Liver (tissue), 8 donors: ENCODE measurements at regions not wholly inside any gene's neighbourhood (a gene's known extent, or its start where the extent isn't known, plus 50 kb on each side); places are given as distances from the start of the nearest gene placed in this dataset.

ENCODE experiments used
- DNase-seq: peaks from one replicate; pipeline ENCODE4 v3.0.0-alpha.2; 2017; ENCODE audit warnings: low spot score
- H3K27ac ChIP-seq, 2 donors: one replicate each; pipeline ENCODE4 v1.7.0; 2013; ENCODE audit warnings: inconsistent platforms in 2 of 2, low read length in 2 of 2, control low read depth in 1 of 2, low read depth in 1 of 2, mild to moderate bottlenecking in 1 of 2
- H3K27me3 ChIP-seq, 4 donors: one replicate each; pipeline versions ENCODE4 v1.6.1 to v1.7.0; 2013; ENCODE audit warnings: low read length in 3 of 4, inconsistent platforms in 1 of 4, mild to moderate bottlenecking in 1 of 4, moderate library complexity in 1 of 4; ENCODE audit not compliant: control insufficient read depth in 4 of 4, insufficient read depth in 4 of 4
- H3K36me3 ChIP-seq, 4 donors: one replicate each; pipeline versions ENCODE4 v1.6.1 to v1.7.0; 2013; ENCODE audit warnings: low read length in 3 of 4, mild to moderate bottlenecking in 3 of 4, low read depth in 1 of 4, moderate library complexity in 1 of 4; ENCODE audit not compliant: control insufficient read depth in 4 of 4, insufficient read depth in 3 of 4
- H3K4me1 ChIP-seq, 4 donors: one replicate each; pipeline versions ENCODE4 v1.6.1 to v1.7.0; 2013; ENCODE audit warnings: low read length in 3 of 4, mild to moderate bottlenecking in 3 of 4, moderate library complexity in 1 of 4; ENCODE audit not compliant: control insufficient read depth in 4 of 4, insufficient read depth in 4 of 4
- H3K4me3 ChIP-seq, 3 donors: one replicate each; pipeline versions ENCODE4 v1.6.1 to v1.7.0; 2013; ENCODE audit warnings: low read length in 3 of 3, control low read depth in 1 of 3, low read depth in 1 of 3, mild to moderate bottlenecking in 1 of 3
- H3K9ac ChIP-seq, 2 donors: one replicate each; pipeline ENCODE4 v1.7.0; 2013; ENCODE audit warnings: low read length in 2 of 2, mild to moderate bottlenecking in 2 of 2, moderate library complexity in 2 of 2, control low read depth in 1 of 2, low read depth in 1 of 2
- H3K9me3 ChIP-seq, 4 donors: one replicate each; pipeline versions ENCODE4 v1.6.1 to v1.7.0; 2013; ENCODE audit warnings: low read length in 3 of 4; ENCODE audit not compliant: control insufficient read depth in 4 of 4
- EGR1 ChIP-seq, 2 donors: IDR thresholded peaks; 2 replicates each; pipeline ENCODE4 v1.6.1; 2016 to 2018; ENCODE audit warnings: antibody characterized with exemption in 2 of 2, low read depth in 2 of 2
- FOXA1 ChIP-seq: IDR thresholded peaks from 2 replicates; pipeline ENCODE4 v1.6.1; 2016; ENCODE audit warnings: antibody characterized with exemption
- FOXA2 ChIP-seq: IDR thresholded peaks from 2 replicates; pipeline ENCODE4 v1.6.1; 2016; ENCODE audit warnings: antibody characterized with exemption
- GABPA ChIP-seq, 2 donors: IDR thresholded peaks in 1 of 2; conservative IDR thresholded peaks in 1 of 2; 2 replicates each; pipeline ENCODE4 v1.6.1; 2016; ENCODE audit warnings: antibody characterized with exemption in 2 of 2, mild to moderate bottlenecking in 1 of 2, moderate library complexity in 1 of 2
- HNF4A ChIP-seq, 2 donors: conservative IDR thresholded peaks; 2 replicates each; pipeline ENCODE4 v1.6.1; 2016; ENCODE audit warnings: antibody characterized with exemption in 2 of 2, mild to moderate bottlenecking in 2 of 2
- JUND ChIP-seq, 2 donors: IDR thresholded peaks; 2 replicates each; pipeline ENCODE4 v1.6.1; 2016; ENCODE audit warnings: antibody characterized with exemption in 2 of 2
- NR2F2 ChIP-seq: IDR thresholded peaks from 2 replicates; pipeline ENCODE4 v1.6.1; 2016; ENCODE audit warnings: antibody characterized with exemption
- RXRA ChIP-seq, 2 donors: IDR thresholded peaks; 2 replicates each; pipeline ENCODE4 v1.6.1; 2017 to 2018; ENCODE audit warnings: antibody characterized with exemption in 2 of 2, mild to moderate bottlenecking in 1 of 2
- SP1 ChIP-seq: IDR thresholded peaks from 2 replicates; pipeline ENCODE4 v1.6.1; 2018; ENCODE audit warnings: antibody characterized with exemption, mild to moderate bottlenecking
- TAF1 ChIP-seq: conservative IDR thresholded peaks from 2 replicates; pipeline ENCODE4 v1.6.1; 2016; ENCODE audit warnings: antibody characterized with exemption, mild to moderate bottlenecking
- WGBS: extraction: QIAGEN DNeasy Blood & Tissue Kit; methylation state at CpG from one replicate; pipeline ENCODE4 v1.1.7; 2013; 5-methylcytosine and 5-hydroxymethylcytosine counted together
- TF ChIP-seq, protein P1 (sequence below): IDR thresholded peaks from 2 replicates; pipeline ENCODE4 v1.6.1; 2016; ENCODE audit warnings: antibody characterized with exemption
- TF ChIP-seq, protein P2 (sequence below): IDR thresholded peaks from 2 replicates; pipeline ENCODE4 v1.6.1; 2016; ENCODE audit warnings: antibody characterized with exemption
- TF ChIP-seq, protein P3 (sequence below): fragments of 150-350 bp; IDR thresholded peaks from 2 replicates; pipeline ENCODE4 v1.5.1; 2017; ENCODE audit warnings: improper control_type of control experiment, low read depth, low read length; ENCODE audit not compliant: missing input control
- TF ChIP-seq, protein P4 (sequence below): IDR thresholded peaks from 2 replicates; pipeline ENCODE4 v1.6.1; 2016; ENCODE audit warnings: antibody characterized with exemption, mild to moderate bottlenecking
- donor health status: healthy.
- donor health status: healthy.
- donor health status: healthy.
- donor health status: healthy.
- donor health status: healthy.

DNA sequence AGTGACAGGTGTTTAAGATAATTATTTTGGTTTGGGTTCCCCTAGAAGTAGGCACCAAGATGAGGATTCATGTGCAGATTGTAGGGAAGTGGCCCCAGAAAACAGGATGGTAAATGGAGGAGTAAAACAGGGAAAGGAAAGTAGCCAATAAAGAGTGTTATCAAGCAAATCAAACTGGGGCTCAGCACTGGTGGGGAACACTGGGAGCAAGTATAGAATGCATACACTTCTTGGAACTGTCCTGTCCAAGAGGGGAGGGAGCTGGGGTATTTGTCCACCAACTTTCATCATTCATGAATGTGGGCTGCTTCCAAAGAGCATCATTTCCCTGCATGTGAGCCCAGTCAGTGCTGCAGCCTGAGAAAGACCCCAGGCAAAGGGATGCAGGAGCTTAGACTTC is 215.7 kb upstream of the IRX5 start:
- no peak for DNase-seq
- Histone ChIP-seq H3K27me3 (no peaks in the 10 kb centered on the region), H3K9ac (no peak overlapping the region), H3K4me1 (no peaks in the 10 kb centered on the region), H3K36me3 (no peaks in the 10 kb centered on the region), H3K9me3 (peaks cover 0 to 5% (median 1%) of the 10 kb centered on the region in 4 donors), H3K4me3 (no peak overlapping the region), H3K27ac (no peak overlapping the region)
- TF ChIP-seq JUND (IDR thresholded peaks at IDR 0.05) (no peak), FOXA1 (no peak), HNF4A (conservative IDR thresholded peaks at IDR 0.05) (no peak), RXRA (IDR thresholded peaks at IDR 0.05) (no peak), SP1 (no peak), NR2F2 (no peak), EGR1 (IDR thresholded peaks at IDR 0.05; ENCODE audit: low read depth in 2 of 2) (no peak), GABPA (IDR thresholded peaks at IDR 0.05 in 1 of 2, conservative IDR thresholded peaks at IDR 0.05 in 1 of 2) (no peak), TAF1 (no peak)
- TF ChIP-seq, protein P1, sequence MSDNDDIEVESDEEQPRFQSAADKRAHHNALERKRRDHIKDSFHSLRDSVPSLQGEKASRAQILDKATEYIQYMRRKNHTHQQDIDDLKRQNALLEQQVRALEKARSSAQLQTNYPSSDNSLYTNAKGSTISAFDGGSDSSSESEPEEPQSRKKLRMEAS, result no peak
- TF ChIP-seq, protein P2, sequence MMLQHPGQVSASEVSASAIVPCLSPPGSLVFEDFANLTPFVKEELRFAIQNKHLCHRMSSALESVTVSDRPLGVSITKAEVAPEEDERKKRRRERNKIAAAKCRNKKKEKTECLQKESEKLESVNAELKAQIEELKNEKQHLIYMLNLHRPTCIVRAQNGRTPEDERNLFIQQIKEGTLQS, result no peak
- TF ChIP-seq, protein P3, sequence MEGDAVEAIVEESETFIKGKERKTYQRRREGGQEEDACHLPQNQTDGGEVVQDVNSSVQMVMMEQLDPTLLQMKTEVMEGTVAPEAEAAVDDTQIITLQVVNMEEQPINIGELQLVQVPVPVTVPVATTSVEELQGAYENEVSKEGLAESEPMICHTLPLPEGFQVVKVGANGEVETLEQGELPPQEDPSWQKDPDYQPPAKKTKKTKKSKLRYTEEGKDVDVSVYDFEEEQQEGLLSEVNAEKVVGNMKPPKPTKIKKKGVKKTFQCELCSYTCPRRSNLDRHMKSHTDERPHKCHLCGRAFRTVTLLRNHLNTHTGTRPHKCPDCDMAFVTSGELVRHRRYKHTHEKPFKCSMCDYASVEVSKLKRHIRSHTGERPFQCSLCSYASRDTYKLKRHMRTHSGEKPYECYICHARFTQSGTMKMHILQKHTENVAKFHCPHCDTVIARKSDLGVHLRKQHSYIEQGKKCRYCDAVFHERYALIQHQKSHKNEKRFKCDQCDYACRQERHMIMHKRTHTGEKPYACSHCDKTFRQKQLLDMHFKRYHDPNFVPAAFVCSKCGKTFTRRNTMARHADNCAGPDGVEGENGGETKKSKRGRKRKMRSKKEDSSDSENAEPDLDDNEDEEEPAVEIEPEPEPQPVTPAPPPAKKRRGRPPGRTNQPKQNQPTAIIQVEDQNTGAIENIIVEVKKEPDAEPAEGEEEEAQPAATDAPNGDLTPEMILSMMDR, result no peak

DNA sequence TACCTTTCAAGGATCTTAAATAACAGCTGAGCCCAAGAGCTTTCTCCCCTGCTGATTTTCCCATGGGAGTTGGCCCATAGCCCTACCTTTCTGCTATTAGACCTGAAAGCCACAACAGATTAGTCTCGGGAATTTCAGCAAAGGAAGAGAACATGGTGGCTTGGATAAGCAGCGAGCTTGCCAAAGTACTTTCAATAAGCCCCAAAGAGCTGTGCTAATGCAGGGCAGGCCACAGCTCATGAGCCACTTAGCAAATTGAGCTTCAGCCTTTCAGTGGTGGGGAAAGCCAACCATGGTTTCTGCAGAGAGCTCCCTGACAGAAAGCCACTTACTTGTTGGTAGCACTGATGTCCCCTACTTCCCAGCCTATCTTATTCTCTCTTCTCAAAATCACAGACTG is 217.8 kb upstream of the IRX5 start:
- Histone ChIP-seq H3K9ac (no peak overlapping the region), H3K4me3 (no peak overlapping the region), H3K36me3 (no peaks in the 10 kb centered on the region), H3K27ac (no peak overlapping the region), H3K9me3 (peaks cover 0 to 5% (median 1%) of the 10 kb centered on the region in 4 donors), H3K27me3 (no peaks in the 10 kb centered on the region), H3K4me1 (no peaks in the 10 kb centered on the region)
- TF ChIP-seq, protein P2, result no peak
- no peak for TF ChIP-seq NR2F2
- TF ChIP-seq JUND (IDR thresholded peaks at IDR 0.05), result no peak
- no peak for TF ChIP-seq FOXA2
- no peak for TF ChIP-seq TAF1
- no peak for TF ChIP-seq HNF4A (conservative IDR thresholded peaks at IDR 0.05)
- TF ChIP-seq, protein P4, sequence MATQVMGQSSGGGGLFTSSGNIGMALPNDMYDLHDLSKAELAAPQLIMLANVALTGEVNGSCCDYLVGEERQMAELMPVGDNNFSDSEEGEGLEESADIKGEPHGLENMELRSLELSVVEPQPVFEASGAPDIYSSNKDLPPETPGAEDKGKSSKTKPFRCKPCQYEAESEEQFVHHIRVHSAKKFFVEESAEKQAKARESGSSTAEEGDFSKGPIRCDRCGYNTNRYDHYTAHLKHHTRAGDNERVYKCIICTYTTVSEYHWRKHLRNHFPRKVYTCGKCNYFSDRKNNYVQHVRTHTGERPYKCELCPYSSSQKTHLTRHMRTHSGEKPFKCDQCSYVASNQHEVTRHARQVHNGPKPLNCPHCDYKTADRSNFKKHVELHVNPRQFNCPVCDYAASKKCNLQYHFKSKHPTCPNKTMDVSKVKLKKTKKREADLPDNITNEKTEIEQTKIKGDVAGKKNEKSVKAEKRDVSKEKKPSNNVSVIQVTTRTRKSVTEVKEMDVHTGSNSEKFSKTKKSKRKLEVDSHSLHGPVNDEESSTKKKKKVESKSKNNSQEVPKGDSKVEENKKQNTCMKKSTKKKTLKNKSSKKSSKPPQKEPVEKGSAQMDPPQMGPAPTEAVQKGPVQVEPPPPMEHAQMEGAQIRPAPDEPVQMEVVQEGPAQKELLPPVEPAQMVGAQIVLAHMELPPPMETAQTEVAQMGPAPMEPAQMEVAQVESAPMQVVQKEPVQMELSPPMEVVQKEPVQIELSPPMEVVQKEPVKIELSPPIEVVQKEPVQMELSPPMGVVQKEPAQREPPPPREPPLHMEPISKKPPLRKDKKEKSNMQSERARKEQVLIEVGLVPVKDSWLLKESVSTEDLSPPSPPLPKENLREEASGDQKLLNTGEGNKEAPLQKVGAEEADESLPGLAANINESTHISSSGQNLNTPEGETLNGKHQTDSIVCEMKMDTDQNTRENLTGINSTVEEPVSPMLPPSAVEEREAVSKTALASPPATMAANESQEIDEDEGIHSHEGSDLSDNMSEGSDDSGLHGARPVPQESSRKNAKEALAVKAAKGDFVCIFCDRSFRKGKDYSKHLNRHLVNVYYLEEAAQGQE, result no peak
- DNase-seq, result no peak
- WGBS, result 91% methylated on average over 2 of the region's 2 CpGs
